Upper lobe of right lung (tissue), 1 donor: ENCODE measurements at regions not wholly inside any gene's neighbourhood (a gene's known extent, or its start where the extent isn't known, plus 50 kb on each side); places are given as distances from the start of the nearest gene placed in this dataset.
"Not testable (repeated sequence)": the region's sequence is repeated elsewhere in the genome, so short reads cannot be mapped to it uniquely, and the experiment has no call there.

Experiments
- ATAC-seq: fragments of 200-7000 bp; cut with Tn5 transposase; one replicate; pipeline ENCODE4 v1.9.1; 2020; ENCODE audit warnings: mild to moderate bottlenecking, moderate library complexity
- DNase-seq: peaks from one replicate; pipeline ENCODE4 v3.0.0-alpha.2; 2020
- H3K27ac ChIP-seq: fragments of 200-600 bp; one replicate; pipeline ENCODE4 v1.8.0; 2022
- H3K27me3 ChIP-seq: fragments of 200-600 bp; one replicate; pipeline ENCODE4 v1.8.0; 2022; ENCODE audit warnings: mild to moderate bottlenecking
- H3K36me3 ChIP-seq: fragments of 200-600 bp; one replicate; pipeline ENCODE4 v1.8.0; 2022
- H3K4me1 ChIP-seq: fragments of 200-600 bp; one replicate; pipeline ENCODE4 v1.8.0; 2022
- H3K4me3 ChIP-seq: fragments of 200-600 bp; one replicate; pipeline ENCODE4 v1.8.0; 2022; ENCODE audit warnings: mild to moderate bottlenecking
- H3K9me3 ChIP-seq: fragments of 200-600 bp; one replicate; pipeline ENCODE4 v1.8.0; 2022
- CTCF ChIP-seq: fragments of 200-600 bp; IDR thresholded peaks from one replicate; pipeline ENCODE4 v1.8.0; 2022; ENCODE audit warnings: antibody characterized with exemption
- intact Hi-C: fragments of 100-400 bp; cut with DNase I; formaldehyde crosslinking; loops from one replicate; pipeline ENCODE4 v1.11.0; 2022
- donor health status: DM: no; HTN: yes; CAD: no; lungs with severe emphysema.

- intact Hi-C loops, H3K9me3 ChIP-seq, H3K4me3 ChIP-seq, H3K4me1 ChIP-seq, ATAC-seq, H3K27me3 ChIP-seq, H3K27ac ChIP-seq, DNase-seq, H3K36me3 ChIP-seq: not testable (repeated sequence)
Measured at GRCh38 chr1:147348592-147348991, 106.1 kb downstream of the CHD1L start.

GRCh38 chr1:147349533-147349932 lies 107.0 kb downstream of the CHD1L start:
- Histone ChIP-seq H3K27ac (no peak overlapping the region), H3K27me3 (no peaks in the 10 kb centered on the region), H3K9me3 (no peaks in the 10 kb centered on the region), H3K4me1 (no peaks in the 10 kb centered on the region), H3K36me3 (no peaks in the 10 kb centered on the region), H3K4me3 (no peak overlapping the region)
- no peak for DNase-seq
- no peak for TF ChIP-seq CTCF
- intact Hi-C loops: no loop called here
- no peak for ATAC-seq

- DNase-seq (no peak), ATAC-seq (no peak)
- H3K4me1 ChIP-seq: no peaks in the 10 kb centered on the region
- H3K4me3 ChIP-seq: no peak overlapping the region
- TF ChIP-seq CTCF: no peak
- peaks cover 8% of the 10 kb centered on the region for H3K27me3 ChIP-seq
- H3K27ac ChIP-seq: no peak overlapping the region
- H3K9me3 ChIP-seq: no peaks in the 10 kb centered on the region
- intact Hi-C loops: no loop called here
- H3K36me3 ChIP-seq: no peaks in the 10 kb centered on the region
Measured at GRCh38 chr1:147351140-147351835, 108.8 kb downstream of the CHD1L start.

GRCh38 chr1:147377263-147378246 lies 135.1 kb downstream of the CHD1L start:
- no peak overlapping the region for H3K4me3 ChIP-seq
- TF ChIP-seq CTCF: no peak
- DNase-seq (no peak), ATAC-seq (no peak)
- peaks cover 3% of the 10 kb centered on the region for H3K27me3 ChIP-seq
- H3K27ac ChIP-seq: no peak overlapping the region
- no peaks in the 10 kb centered on the region for H3K4me1 ChIP-seq
- intact Hi-C loops: no loop called here
- H3K36me3 ChIP-seq: no peaks in the 10 kb centered on the region
- no peaks in the 10 kb centered on the region for H3K9me3 ChIP-seq

GRCh38 chr1:147379889-147380288 lies 137.4 kb downstream of the CHD1L start:
- intact Hi-C loops: no loop called here
- H3K27ac ChIP-seq: no peak overlapping the region
- no peak for TF ChIP-seq CTCF
- H3K9me3 ChIP-seq: no peaks in the 10 kb centered on the region
- H3K4me1 ChIP-seq: no peaks in the 10 kb centered on the region
- H3K27me3 ChIP-seq: no peaks in the 10 kb centered on the region
- no peak for ATAC-seq
- no peak for DNase-seq
- no peaks in the 10 kb centered on the region for H3K36me3 ChIP-seq
- no peak overlapping the region for H3K4me3 ChIP-seq

GRCh38 chr1:147384804-147385203 lies 142.3 kb downstream of the CHD1L start:
- TF ChIP-seq CTCF: no peak
- DNase-seq (no peak), ATAC-seq (no peak)
- no peaks in the 10 kb centered on the region for H3K4me1 ChIP-seq
- H3K27me3 ChIP-seq: no peaks in the 10 kb centered on the region
- intact Hi-C loops: no loop called here
- H3K36me3 ChIP-seq: no peaks in the 10 kb centered on the region
- no peaks in the 10 kb centered on the region for H3K9me3 ChIP-seq
- H3K4me3 ChIP-seq: no peak overlapping the region
- no peak overlapping the region for H3K27ac ChIP-seq
